SIG-M5 treated with dmso at 0.1 percent for 504 hours (cell line): ENCODE measurements at regions not wholly inside any gene's neighbourhood (a gene's known extent, or its start where the extent isn't known, plus 50 kb on each side); places are given as distances from the start of the nearest gene placed in this dataset.

Experiments used
- DNase-seq: peaks from one replicate; lab custom pipeline; 2025; ENCODE audit not compliant: unreplicated experiment; lab: John Stamatoyannopoulos, UW

GRCh38 chr15:62726461-62726860 is 316.1 kb upstream of the TPM1 start:
- no peak for DNase-seq

GRCh38 chr15:62727501-62727900 is 315.0 kb upstream of the TPM1 start:
- no peak for DNase-seq

- DNase-seq = no peak
Measured at GRCh38 chr15:62730825-62731224, 311.7 kb upstream of the TPM1 start.

GRCh38 chr15:62732078-62732477 is 310.5 kb upstream of the TPM1 start:
- DNase-seq = peak; percentile 14

- no peak for DNase-seq
Measured at GRCh38 chr15:62734706-62735105, 307.8 kb upstream of the TPM1 start.

- no peak for DNase-seq
Measured at GRCh38 chr15:62736756-62737155, 305.8 kb upstream of the TPM1 start.

- no peak for DNase-seq
Measured at GRCh38 chr15:62737551-62737950, 305.0 kb upstream of the TPM1 start.

GRCh38 chr15:62739082-62739481 is 303.5 kb upstream of the TPM1 start:
- DNase-seq = no peak

GRCh38 chr15:62739507-62739906 is 303.0 kb upstream of the TPM1 start:
- no peak for DNase-seq

- DNase-seq = no peak
Measured at GRCh38 chr15:62740141-62741004, 302.2 kb upstream of the TPM1 start.

GRCh38 chr15:62741106-62741505 is 301.4 kb upstream of the TPM1 start:
- DNase-seq = no peak

GRCh38 chr15:62742409-62743171 is 300.0 kb upstream of the TPM1 start:
- peak; percentile 61 for DNase-seq

- no peak for DNase-seq
Measured at GRCh38 chr15:62745621-62746225, 296.8 kb upstream of the TPM1 start.

GRCh38 chr15:62748196-62748595 is 294.4 kb upstream of the TPM1 start:
- no peak for DNase-seq

GRCh38 chr15:62749036-62749815 is 293.3 kb upstream of the TPM1 start:
- no peak for DNase-seq

- DNase-seq = no peak
Measured at GRCh38 chr15:62750471-62750870, 292.1 kb upstream of the TPM1 start.

GRCh38 chr15:62752657-62753517 is 289.7 kb upstream of the TPM1 start:
- no peak for DNase-seq

- DNase-seq = no peak
Measured at GRCh38 chr15:62753518-62754221, 288.9 kb upstream of the TPM1 start.

- DNase-seq = no peak
Measured at GRCh38 chr15:62756326-62756994, 286.1 kb upstream of the TPM1 start.
